ENCODE measurements at regions not wholly inside any gene's neighbourhood (a gene's known extent, or its start where the extent isn't known, plus 50 kb on each side); places are given as distances from the start of the nearest gene placed in this dataset.
"Not testable (repeated sequence)": the region's sequence is repeated elsewhere in the genome, so short reads cannot be mapped to it uniquely, and the experiment has no call there.

DNA sequence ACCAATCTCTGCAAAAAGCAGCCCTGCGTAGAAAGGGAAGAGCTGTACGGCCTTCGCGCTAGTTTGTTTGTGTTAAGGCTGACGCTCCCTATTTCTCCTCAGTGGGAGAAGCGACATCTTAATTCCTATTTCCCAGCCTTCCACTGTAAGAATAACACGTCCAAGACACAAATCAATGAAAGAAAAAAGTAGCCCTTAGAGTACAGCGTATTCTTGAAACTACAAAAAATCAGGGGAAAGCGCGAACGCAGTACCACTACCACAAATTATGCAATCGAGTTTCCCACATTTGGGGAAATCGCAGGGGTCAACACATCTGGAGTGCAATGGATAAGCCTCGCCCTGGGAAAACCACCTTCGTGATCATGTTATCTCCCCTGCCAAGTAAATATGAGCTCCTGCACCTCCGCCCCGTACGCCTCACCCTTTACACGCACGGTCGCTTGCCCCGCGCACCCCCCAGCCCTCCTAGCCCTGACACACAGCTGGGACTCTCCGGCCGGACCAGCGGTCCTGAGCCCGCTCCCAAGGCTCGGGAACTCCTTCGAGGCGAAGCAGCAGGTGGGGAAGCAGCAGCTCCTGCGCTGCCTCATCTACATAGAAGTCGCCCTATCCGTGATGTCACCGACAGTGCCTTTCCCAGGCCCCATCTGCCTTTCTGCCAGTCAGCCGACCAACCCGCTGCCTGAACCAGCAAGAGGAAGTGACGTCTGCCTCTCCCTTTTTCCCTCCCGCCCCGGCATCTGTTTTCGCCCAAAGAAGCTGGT lies 94.7 kb downstream of the PPIAL4G start:
- TF ChIP-seq ZFX (IDR thresholded peaks at IDR 0.05) (no peak), CTCF (conservative IDR thresholded peaks at IDR 0.05) (no peak)
- H3K27ac ChIP-seq: peak overlapping the region; percentile 85

GRCh38 chr1:148387949-148388259 lies 95.2 kb downstream of the PPIAL4G start:
- peak overlapping the region; percentile 85 for H3K27ac ChIP-seq

- peak overlapping the region; percentile 85; the same call in 1 of the 2 replicates for H3K27ac ChIP-seq
Observed at GRCh38 chr1:148387122-148387948, 95.8 kb downstream of the PPIAL4G start.

- no peak overlapping the region for H3K27ac ChIP-seq
- TF ChIP-seq CTCF (conservative IDR thresholded peaks at IDR 0.05) (no peak), ZFX (IDR thresholded peaks at IDR 0.05) (no peak)
Observed at GRCh38 chr1:148386617-148387016, 96.5 kb downstream of the PPIAL4G start.

DNA sequence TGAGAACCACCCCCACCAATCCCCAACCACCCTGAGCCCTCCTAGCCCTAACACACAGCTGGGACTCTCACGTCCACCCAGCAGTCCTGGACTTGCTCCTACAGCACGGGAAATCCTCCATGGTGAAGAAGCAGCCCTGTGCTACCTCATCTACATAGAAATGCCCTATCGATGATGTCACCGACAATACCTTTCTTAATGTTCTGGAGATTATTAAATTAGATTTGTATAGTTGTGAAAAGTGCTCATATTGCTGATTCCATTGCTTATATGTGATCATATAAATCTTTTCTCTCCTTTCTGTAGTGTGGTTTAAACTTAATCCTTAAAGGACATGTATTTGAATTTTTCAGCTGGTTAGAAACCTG lies 97.1 kb downstream of the PPIAL4G start:
- not testable (repeated sequence) for H3K27ac ChIP-seq

DNA sequence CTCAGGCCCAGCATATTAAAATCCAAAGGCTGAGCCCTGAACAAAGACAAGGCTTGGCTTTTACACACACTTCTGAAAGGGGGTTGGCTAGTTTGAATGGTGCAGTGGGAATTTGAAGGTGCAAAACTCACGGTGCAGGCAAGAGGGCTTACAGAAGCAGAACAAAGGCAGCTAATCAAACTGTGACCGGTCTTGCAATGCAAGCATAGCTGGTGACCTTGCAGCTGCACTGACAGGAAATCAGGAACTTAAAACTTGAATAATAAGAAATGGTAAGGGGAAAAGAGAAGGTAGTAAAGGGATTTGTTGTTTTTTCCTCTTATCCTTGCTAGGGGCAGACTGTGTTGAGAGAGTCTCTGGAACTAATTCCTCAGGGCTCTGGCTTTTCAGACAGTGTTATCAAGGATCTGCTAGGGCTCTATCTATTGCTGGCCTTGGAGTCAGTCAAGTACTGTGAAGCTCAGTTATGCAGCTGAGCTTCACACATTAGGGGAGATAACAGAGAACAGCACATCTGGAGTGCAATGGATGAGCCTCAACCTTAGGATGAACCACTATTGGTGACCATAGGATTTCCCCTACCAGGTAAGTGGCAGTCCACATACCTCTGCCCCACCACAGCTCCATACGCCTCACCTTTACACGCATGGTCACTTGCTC lies 97.6 kb downstream of the PPIAL4G start:
- H3K27ac ChIP-seq: no peak overlapping the region
- TF ChIP-seq CTCF (conservative IDR thresholded peaks at IDR 0.05) (no peak), ZFX (IDR thresholded peaks at IDR 0.05) (no peak)

DNA sequence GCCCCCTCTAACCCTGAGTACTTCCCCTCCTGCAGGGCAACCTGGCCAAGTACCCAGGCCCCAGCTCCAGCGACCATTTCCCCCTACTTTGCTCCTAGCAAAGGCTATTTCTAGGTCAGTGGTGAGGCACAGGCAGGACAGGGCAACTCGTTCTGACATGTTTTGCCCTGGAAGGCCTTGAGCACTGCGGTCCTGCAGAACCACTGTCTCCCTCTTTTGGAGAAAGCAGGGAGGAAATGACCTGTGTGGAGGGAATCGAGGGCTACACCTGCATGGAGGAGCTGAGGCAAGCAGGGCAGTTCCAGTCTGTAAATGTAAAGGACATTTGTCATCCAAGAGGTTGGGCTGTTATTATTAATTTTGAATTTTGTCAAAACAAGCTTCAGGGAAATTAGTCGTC lies 99.1 kb downstream of the PPIAL4G start:
- no peak overlapping the region for H3K27ac ChIP-seq
- TF ChIP-seq ZFX (IDR thresholded peaks at IDR 0.05) (no peak), CTCF (conservative IDR thresholded peaks at IDR 0.05) (no peak)

- H3K27ac ChIP-seq: no peak overlapping the region
- TF ChIP-seq CTCF (conservative IDR thresholded peaks at IDR 0.05): no peak
- TF ChIP-seq ZFX (IDR thresholded peaks at IDR 0.05): no peak
Observed at GRCh38 chr1:148379697-148380096, 103.4 kb downstream of the PPIAL4G start.

DNA sequence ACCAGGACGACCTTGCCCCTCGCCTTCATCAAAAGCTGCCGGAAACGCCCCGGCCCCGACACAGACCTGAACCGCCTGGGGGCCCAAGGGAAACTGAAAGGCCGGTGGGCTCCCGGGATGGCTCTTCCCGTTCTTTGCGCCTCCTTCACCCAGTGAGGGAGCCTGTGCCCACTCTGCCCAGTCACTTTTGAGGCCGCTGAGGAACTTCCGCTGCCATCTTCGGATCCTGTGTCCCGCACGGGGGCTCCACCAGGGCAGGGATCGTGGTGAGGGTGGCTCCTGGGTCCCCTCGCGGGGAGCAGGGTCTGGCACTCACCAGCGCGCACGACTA lies 104.0 kb downstream of the PPIAL4G start:
- no peak overlapping the region for H3K27ac ChIP-seq
- no peak for TF ChIP-seq CTCF (conservative IDR thresholded peaks at IDR 0.05)

- not testable (repeated sequence) for H3K27ac ChIP-seq
Observed at GRCh38 chr1:148377992-148378391, 105.1 kb downstream of the PPIAL4G start.

- not testable (repeated sequence) for H3K27ac ChIP-seq
Observed at GRCh38 chr1:148377045-148377444, 106.1 kb downstream of the PPIAL4G start.

Measured in C4-2B (cell line).